Left hindlimb (tissue), 1 donor: ENCODE measurements at regions not wholly inside any gene's neighbourhood (a gene's known extent, or its start where the extent isn't known, plus 50 kb on each side); places are given as distances from the start of the nearest gene placed in this dataset.

ENCODE experiments used
- DNase-seq: peaks from one replicate; pipeline ENCODE4 v3.0.0-alpha.2; 2018

DNA sequence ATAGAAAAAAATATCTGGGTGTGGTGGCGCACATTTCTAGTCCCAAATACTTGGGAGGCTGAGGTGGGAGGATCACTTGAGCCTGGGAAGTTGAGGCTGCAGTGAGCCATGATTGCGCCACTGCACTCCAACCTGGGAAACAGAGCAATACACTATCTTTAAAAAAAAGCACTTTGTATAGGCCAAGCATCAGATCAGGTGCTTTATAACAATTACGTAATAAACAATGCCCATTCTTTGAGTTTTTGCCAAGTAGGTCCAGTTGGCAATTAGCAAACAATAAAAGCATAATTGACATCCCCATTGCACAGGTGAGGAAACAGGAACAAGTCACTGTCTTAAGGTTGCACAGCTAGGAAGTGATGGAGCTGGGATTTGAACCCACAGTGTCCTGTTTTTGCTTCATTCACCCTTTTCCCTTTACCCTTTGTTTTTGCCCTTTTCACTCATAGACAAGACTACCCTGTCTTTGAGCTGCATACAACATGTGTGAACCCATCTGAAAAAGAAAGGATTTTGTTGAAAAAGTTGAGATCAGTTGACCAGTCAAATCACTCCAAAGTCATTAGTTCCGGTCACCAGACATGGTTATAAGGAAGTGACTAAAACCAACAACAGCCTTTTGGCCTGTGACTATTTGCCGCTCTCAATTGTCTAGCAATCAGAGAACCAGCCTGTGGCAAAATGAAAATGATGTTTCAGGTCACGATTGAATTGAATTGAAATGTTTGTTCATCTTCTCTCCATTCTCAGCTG, 303.6 kb downstream of the TFAP2C start:
- no peak for DNase-seq

DNA sequence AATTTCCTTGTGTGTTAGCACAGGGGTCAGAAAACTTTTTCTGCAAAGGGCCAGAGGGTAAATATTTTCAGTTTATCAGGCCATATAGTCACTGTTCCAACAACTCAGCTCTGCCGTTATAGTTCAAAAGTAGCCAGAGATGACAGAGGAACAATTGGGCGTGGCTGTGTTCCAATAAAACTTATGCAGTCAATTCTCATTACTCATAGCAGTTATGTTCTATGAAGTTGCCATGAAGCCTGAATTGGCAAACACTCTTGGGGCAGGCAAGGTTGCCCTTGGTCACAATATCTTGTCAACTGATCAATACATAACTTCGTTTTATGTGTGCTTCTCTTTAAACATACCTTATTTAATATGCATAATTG, 304.2 kb downstream of the TFAP2C start:
- DNase-seq = no peak

GRCh38 chr20:56934888-56935287, 305.8 kb downstream of the TFAP2C start:
- no peak for DNase-seq

DNA sequence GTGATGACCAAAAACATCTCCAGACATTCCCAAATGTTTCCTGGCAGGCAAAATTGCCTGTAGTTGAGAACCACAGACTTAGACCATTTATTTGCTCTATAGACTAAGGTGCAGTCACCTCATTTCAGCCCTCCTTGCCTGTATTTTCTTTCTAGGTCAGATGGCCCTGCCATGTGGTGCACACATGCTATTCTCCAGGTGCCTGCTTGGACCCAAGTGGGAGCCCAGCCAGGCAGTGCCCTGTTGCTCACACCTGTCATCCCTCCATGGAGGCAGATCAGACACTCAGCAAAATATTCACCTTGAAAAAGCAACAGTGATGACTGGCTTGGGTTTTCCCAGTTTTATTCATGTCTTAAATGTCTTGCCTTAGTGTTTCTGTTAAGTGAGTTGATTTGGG, 311.4 kb downstream of the TFAP2C start:
- no peak for DNase-seq

DNA sequence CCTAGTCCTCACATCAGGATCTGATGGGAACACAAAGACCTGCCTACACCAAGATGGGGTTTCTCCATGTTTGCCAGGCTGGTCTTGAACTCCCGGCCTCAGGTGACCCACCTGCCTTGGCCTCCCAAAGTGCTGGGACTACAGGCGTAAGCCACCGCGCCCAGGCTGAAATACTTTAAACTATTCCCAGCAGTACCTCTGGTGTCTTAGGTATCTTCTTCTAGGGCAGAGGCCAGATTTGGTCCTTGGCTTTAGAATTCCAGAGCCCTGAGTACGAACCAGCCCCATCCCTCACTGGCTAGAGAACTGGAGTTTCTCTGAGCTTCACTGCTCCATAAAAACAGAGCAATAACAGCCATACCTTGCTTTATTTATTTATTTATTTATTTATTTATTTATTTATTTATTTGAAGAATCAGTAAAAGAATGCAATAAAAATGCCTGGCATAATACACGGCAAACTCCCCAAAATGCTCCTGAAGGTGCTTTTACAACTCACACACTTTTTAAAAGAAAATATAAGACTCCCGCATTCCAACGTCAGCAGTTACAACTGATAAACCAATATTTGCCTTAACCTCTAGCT, 312.1 kb downstream of the TFAP2C start:
- no peak for DNase-seq

DNA sequence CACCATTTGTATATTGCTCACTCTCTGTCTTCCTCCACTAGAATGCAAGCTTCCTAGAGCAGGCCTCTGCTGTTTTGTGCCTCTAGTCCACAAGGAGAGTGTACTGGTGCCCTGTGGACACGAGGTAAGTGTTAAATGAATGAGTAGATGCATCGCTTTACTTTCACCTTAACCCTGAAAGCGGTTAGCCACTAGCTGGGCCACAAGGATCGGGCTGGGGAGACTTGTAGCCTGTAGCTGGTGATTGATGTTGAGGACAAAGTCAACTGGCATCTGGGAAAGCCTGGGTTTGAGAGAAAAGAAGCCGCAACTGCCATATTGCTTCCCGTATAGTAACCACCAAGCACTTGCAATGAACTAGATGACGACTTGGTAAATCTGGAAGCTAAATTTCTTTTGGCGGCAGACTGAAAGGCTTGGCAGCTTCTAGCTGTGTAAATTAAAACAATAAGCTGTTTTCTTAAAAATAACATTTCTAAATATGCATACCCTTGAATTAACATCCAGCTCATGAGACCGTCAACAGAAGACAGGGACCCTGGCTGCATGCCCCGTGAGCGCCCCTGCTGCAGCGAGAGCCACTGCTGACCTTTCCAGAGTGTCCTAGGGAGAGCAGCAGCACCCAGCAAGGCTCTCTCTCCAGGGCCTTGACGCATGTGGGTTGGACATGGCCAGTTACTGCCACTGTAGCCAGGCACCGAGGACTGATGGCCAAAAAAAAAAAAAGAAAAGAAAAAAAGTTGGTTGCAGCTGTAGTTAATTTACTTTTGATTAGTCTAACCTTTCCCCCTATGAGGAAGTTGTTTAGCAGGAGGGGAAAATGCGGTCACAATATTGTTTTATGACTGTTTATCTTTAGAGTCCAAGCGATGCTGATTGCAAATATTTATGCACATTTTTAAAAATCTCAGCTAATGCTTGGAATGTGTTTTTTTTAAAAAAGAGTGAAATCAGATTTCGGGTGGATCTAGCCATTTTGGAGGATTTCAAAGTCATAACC, 315.1 kb downstream of the TFAP2C start:
- DNase-seq = no peak

DNA sequence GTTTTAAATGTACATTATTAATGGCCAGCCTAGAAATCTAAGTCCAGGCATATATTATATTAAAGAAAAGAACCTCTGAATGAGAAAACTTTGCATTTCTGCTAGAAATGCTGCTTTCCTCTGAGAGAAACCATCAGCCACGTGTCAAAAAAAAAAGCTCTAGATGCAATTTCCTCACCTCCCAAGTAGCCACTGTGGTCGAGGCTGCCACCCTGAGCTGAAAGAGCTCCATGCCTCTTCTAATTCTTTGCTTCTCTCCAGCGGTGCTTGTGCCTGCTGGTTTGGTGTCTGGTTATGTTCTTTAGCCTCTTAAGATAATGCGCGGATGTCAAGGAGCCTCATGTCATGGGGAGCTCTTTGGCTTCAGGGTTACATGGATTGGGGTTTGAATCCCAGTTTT, 316.0 kb downstream of the TFAP2C start:
- DNase-seq = no peak

- DNase-seq = no peak
These were observed 316.8 kb downstream of the TFAP2C start for GRCh38 chr20:56945901-56946300.

DNA sequence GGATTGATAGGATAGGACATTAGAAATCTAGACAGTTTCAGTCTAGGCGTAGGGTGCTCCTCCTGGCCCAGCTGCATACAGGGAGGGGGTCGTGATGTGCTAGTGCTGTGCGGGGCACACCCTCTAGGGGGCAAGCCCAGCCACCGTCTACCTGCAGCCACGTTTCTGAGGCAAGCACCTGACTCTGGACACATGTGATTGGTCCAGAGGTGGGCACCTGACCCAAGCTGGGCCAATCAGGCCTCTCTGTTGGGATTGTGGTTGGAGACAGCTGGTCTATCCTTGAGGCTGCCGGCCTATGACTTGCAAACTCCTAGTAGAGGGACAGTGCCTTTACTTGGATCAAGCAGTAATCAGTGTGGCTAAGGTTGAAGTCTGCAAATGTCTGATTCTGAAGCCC, 317.1 kb downstream of the BMP7 start:
- DNase-seq = no peak

DNA sequence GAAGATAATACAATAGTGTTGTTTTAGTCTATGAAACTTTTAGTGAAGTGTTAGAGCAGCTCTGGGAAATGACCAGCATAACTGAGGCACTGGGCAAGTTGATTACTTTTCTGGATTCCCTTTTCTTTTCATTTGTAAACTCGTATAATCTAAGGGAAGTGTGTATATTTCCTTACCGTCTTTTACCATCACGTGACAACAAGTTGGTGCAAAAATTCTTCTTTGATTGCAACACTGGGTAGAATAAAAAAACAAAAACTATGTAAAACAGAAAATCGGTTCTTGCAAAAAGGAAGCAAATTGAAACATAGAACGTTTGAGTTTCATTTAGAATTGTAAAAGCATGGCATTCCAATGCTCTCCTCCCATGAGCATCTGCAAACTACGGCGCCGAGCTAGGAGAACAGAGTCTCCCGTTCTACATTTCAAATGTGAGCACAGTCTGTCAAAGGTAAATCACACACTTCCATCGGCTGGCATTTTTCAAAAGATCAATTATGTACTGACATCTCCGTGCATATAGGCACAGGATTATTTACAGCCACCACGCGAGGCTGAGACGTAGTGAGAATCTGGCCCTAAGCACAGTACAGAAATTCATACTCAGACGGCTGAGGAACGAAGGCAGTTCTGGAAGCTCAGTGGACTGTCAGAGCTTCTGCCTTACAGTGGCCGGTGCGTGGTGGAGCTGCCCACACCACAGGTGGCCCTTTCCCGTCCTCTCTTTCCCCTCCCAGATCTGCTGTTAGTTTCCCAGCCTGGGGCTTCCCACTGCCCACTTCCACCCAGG, 314.0 kb downstream of the BMP7 start:
- no peak for DNase-seq

DNA sequence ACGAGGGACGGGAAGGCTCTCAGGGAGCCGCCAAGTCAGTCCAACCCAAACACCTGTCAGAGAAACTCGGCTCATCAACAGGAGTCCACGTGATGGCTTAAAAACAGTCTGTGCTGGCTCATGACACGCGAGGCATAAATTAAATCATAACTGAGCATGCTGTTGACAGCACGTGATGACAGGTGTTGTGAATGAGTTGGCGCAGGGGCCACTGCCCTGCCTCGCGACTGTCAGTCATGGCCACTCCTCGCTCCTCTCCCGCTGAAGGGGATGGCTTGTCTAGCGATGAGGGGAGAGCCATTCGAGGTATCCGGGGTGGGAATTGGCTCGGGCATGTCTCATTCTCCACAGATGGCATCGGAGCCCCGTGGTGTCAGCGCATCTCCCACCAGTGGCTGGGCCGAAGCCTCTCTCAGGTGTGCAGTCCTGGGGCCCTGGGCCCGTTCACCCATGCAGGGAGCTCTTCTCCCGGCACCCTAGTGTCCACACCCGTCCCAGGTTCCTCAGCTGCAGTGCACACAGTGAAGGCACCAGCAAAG, 313.3 kb downstream of the BMP7 start:
- DNase-seq = no peak

GRCh38 chr20:56954797-56955196, 311.6 kb downstream of the BMP7 start:
- DNase-seq = no peak

DNA sequence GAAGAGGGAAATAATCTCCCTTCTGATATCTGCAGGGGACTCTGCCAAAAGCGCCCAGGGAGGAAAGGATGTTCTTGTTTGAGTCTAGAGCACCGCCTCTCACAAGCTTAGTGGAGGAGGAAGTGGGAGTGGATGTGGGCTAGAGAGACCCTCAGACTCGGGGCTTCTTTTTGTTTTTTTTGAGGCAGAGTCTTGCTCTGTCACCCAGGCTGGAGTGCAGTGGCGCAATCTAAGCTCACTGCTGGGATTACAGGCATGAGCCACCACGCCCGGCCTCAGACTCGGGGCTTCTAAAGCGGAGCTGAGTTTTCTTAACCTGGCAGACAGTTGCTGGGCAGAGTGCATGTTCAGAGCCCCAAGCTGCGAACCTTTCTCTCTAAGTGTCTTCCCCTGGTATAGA, 310.8 kb downstream of the BMP7 start:
- DNase-seq = no peak

GRCh38 chr20:56956534-56956933, 309.9 kb downstream of the BMP7 start:
- no peak for DNase-seq

DNA sequence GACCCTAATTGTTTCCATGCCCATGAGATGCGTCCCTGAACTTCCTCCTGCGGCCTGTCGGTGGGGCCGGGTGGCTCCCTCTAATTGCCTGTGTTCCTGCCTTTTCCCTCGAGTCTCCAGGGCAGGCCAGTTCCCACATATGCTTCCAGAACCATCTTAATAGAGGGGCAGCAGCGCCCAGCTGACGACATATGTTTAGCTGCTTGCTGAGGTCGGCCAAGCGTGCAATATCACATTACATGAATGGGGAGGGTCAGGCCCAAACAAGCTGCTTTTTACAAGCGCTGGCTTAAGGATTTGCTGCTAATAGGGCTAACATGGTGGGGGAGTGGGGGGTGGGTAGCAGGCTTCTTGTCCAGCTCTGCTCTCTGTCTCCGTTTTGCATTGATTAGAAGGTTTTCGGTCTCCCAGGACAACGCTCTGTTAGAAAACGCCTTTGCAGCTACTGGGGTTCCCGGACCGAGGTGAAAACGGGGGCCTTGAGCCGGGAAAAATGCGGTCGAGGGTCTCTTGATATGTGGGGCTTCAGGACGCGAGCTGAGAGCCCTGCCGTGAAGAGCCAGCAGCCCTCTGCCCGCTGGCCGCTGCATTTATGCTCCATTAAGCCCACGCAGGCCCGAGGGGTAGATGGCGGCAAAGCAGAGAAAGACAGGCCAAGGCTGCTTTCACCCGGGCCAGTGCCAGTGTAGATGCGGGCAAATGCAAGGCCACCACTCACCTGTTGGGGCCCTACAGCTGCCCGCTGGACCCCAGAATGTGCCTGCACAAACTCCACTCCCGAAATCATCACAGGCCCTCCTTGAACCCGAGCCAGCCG, 308.5 kb downstream of the BMP7 start:
- DNase-seq = peak; percentile 74

DNA sequence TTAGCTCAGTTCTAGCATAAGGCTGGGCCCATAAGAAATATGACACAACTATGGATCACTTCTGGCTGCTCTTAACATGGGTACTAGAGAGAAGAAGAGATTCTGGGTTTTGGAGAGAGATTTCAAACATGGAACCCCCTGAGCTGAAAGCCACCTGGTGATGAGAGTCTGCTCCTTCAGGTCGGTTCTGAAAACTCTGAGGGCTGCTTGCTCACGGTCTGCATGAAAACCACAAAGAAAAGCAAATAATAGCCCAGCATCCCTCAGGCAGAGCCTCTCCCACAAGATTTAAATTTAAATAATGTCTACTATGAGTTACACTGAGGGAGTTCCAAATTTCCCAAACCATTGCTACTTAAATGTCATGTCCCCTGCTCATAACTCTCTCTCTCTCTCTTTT, 301.5 kb downstream of the BMP7 start:
- DNase-seq = no peak

DNA sequence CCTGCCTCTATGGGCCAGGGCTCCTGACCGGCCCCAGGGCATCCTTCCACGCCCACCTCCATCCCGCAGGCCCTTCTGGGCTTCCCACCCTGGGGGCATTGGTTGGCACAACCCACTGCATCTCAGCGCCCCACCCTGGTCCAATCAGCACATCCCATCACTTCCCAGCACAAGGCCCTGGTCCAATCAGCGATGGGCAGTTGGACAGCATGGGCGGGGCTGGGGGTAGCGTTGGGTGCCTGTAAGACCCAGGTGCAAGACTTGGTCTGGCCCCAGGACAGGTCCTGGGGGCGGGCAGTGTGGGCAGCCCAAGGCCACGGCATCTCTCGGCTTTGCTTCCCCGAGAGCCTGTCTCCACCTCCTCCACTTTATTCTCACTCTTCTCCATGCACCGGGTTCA, 298.5 kb downstream of the BMP7 start:
- DNase-seq = no peak

DNA sequence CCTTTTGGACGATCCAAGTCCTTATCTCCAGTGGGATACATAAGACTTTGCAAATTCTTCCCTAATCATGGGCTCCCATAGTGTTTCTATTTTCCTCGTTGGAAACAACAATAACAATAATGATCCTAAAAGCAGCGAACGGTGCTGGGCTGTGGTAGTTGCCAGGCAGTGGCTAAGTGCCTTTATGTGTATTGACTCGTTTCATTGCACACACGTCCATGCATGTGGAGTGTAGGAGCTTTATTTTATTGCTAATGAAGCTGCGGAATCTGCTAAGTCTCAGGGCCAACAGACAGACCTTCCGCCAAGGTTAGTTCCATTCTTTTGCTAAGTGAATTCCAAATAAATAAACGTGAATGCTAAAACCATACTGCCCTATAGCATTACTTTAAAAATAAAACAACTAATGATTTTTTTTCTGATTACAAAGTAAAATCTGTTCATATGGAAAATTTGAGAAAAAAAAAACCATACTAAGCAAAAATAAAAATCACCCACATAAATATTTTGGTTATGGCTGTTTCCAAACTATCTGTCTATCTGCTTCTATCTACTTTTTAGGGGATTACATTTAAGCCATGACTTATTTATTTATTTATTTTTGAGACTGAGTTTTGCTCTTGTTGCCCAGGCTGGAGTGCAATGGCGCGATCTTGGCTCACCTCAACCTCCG, 297.9 kb downstream of the BMP7 start:
- no peak for DNase-seq

GRCh38 chr20:56974499-56975250, 291.8 kb downstream of the BMP7 start:
- no peak for DNase-seq

DNA sequence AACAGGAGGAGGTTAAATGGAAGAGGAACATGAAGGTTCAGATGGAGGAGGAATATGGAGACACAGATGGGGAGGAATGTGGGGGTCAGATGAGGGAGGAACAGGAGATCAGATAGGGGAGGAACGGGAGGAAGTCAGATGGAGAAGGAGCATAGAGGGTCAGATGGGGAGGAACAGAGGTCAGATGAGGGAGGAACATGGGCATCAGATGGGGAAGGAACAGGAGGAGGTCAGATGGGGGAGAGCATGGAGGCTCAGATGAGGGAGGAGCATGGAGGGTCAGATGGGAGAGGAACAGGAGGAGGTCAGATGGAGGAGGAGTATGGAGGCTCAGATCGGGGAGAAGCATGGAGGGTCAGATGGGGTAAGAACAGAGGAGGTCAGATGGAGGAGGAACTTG, 290.6 kb downstream of the BMP7 start:
- DNase-seq = no peak
